CD4-positive, alpha-beta T cell treated with Interleukin-4 for 1 hour (primary cell): ENCODE measurements at regions not wholly inside any gene's neighbourhood (a gene's known extent, or its start where the extent isn't known, plus 50 kb on each side); places are given as distances from the start of the nearest gene placed in this dataset.
A peak's percentile ranks its signal among the peaks of the same experiment; 100 is the strongest.

ENCODE experiments used
- DNase-seq, 2 donors: peaks; one replicate each; pipeline ENCODE4 v3.0.0-alpha.2; 2020 to 2022

- no peak for DNase-seq
These were observed 236.6 kb upstream of the GJB5 start for GRCh38 chr1:34518146-34518699.

- DNase-seq = no peak
These were observed 234.7 kb upstream of the GJB5 start for GRCh38 chr1:34520111-34520510.

- DNase-seq = no peak
These were observed 230.1 kb upstream of the GJB5 start for GRCh38 chr1:34524783-34525182.

GRCh38 chr1:34529935-34530859, 224.7 kb upstream of the GJB5 start:
- no peak for DNase-seq

- no peak for DNase-seq
These were observed 222.7 kb upstream of the GJB5 start for GRCh38 chr1:34532113-34532512.

GRCh38 chr1:34538481-34538880, 216.4 kb upstream of the GJB5 start:
- DNase-seq = no peak

GRCh38 chr1:34547046-34547674, 207.7 kb upstream of the GJB5 start:
- DNase-seq = no peak

- no peak for DNase-seq
These were observed 205.6 kb upstream of the GJB5 start for GRCh38 chr1:34549199-34549598.

- DNase-seq = no peak
These were observed 176.5 kb upstream of the GJB5 start for GRCh38 chr1:34578306-34578705.

GRCh38 chr1:34582356-34582755, 172.5 kb upstream of the GJB5 start:
- DNase-seq = no peak

- DNase-seq = no peak
These were observed 167.1 kb upstream of the GJB5 start for GRCh38 chr1:34587761-34588160.

GRCh38 chr1:34590211-34590623, 164.6 kb upstream of the GJB5 start:
- DNase-seq = no peak

- no peak for DNase-seq
These were observed 162.9 kb upstream of the GJB5 start for GRCh38 chr1:34591751-34592629.

GRCh38 chr1:34597877-34598514, 156.9 kb upstream of the GJB5 start:
- peak in 1 of 2 donors; percentile 22 for DNase-seq

- no peak for DNase-seq
These were observed 151.9 kb upstream of the GJB5 start for GRCh38 chr1:34602907-34603306.

- DNase-seq = no peak
These were observed 151.3 kb upstream of the GJB5 start for GRCh38 chr1:34603594-34603993.

- no peak for DNase-seq
These were observed 148.3 kb upstream of the GJB5 start for GRCh38 chr1:34606504-34606903.

- DNase-seq = no peak
These were observed 144.8 kb upstream of the GJB5 start for GRCh38 chr1:34610063-34610462.

GRCh38 chr1:34611571-34611970, 143.3 kb upstream of the GJB5 start:
- no peak for DNase-seq

GRCh38 chr1:34612091-34612827, 142.6 kb upstream of the GJB5 start:
- DNase-seq = no peak

- DNase-seq = no peak
These were observed 137.3 kb upstream of the GJB5 start for GRCh38 chr1:34617321-34618118.
